GM10266 (cell line): ENCODE measurements at regions not wholly inside any gene's neighbourhood (a gene's known extent, or its start where the extent isn't known, plus 50 kb on each side); places are given as distances from the start of the nearest gene placed in this dataset.

Experiments used
- DNase-seq: peaks from one replicate; pipeline ENCODE4 v3.0.0; 2012; ENCODE audit errors: extremely low spot score
- TF ChIP-seq, protein P1 (sequence below): IDR thresholded peaks from 2 replicates; pipeline ENCODE4 v1.5.1; 2012; ENCODE audit warnings: mild to moderate bottlenecking, low read depth; ENCODE audit not compliant: control insufficient read depth, insufficient read depth; ENCODE audit errors: missing control alignments

DNA sequence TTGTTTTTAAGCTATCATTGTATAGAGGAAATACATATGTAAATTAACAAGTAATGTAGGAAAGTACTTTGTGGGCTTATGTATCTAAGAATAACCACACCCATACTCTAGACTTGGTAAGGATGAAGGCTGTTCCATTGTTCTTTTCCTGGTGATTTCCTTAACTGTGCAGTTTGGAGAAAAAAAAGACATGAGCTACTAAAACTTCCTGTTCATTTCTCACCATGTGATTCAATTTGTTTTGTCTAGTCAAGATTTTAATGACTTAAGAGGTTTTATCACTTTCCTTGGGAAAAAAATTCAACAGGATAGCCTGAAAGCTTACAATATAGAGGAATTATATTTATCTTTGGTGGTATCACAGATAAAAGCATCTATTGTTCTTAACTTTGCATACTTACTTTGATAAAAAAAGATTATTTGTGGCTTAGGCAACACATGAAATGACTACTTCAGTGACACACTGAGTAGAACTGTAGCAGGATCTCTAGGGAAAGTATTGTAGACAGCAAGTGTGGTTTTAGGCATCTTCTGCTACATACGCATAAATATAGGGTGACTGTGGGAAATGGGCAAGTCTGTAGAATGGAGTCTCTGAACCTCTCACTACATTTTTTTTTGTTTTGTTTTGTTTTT lies 80.3 kb downstream of the GJA1 start:
- no peak for DNase-seq
- TF ChIP-seq, protein P1, sequence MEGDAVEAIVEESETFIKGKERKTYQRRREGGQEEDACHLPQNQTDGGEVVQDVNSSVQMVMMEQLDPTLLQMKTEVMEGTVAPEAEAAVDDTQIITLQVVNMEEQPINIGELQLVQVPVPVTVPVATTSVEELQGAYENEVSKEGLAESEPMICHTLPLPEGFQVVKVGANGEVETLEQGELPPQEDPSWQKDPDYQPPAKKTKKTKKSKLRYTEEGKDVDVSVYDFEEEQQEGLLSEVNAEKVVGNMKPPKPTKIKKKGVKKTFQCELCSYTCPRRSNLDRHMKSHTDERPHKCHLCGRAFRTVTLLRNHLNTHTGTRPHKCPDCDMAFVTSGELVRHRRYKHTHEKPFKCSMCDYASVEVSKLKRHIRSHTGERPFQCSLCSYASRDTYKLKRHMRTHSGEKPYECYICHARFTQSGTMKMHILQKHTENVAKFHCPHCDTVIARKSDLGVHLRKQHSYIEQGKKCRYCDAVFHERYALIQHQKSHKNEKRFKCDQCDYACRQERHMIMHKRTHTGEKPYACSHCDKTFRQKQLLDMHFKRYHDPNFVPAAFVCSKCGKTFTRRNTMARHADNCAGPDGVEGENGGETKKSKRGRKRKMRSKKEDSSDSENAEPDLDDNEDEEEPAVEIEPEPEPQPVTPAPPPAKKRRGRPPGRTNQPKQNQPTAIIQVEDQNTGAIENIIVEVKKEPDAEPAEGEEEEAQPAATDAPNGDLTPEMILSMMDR, result no peak

DNA sequence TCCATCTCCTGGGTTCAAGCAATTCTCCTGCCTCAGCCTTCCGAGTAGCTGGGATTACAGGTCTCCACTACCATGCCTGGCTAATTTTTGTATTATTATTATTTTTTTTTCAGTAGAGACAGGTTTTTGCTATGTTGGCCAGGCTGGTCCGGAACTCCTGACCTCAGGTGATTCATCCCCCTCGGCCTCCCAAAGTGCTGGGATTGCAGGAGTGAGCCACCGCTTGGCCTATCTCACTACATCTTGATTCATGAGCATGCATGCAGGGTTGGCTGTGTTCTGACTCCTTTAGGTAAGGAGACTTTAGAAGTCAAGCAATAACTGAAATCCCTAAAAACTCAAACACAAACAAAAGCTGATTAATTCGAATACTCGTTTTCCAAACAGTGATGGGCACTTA lies 80.9 kb downstream of the GJA1 start:
- TF ChIP-seq, protein P1, result no peak
- DNase-seq, result no peak

DNA sequence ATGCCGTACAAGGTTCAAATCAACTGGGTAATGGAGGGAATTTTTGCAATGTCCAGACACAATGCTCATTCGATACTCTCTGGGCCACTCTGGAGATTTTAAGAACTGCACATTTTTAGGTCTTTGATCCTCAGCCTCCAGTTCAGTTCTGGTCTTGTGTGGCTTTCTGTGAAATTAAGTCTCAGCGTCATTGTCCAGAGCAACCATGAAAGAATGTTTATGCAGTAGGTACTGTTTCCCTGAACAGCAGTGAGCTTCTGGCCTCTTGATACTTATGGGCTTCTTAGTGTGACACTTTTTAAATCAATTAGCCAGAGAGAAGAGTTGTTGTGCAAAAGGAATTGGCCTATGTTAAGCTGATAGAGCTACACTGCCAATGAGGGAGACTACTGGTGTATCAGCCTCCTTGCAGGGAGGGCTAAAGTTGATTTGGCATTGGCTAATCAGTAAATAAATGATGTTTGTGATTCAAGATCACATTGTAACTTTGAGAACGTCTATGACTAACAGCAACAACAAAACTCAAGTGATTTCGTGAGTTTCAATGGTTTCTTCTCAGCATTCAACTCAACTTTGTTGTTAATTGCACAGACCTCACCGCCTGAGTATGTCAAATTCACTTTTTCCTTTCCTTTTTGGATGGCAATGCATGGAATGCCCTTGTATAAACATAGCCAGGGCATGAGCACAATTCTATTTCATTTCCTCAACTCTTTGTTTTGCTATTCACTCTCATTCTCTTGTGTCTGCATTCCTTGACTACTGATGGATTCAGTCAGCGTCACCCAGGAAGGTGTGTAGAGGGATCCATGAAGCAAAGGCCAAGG lies 85.1 kb downstream of the GJA1 start:
- no peak for DNase-seq
- TF ChIP-seq, protein P1, result no peak

DNA sequence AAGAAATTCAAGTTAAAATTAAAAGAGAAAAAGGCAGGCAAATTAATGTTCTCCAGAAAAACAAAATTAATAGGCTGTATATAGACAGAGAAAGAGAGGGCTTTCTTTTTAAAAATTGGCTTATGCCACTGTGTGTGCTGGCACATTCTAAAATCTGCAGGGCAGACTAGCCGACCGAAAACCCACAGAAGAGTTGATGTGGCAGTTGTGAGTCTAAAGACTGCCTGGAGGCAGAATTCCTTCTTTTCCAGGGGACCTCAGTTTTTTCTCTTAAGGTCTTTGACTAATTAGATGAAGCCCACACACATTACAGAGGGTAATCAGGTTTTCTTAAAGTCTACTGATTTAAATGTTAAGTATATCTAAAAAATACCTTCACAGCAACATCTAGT lies 85.7 kb downstream of the GJA1 start:
- no peak for DNase-seq
- TF ChIP-seq, protein P1, result no peak

DNA sequence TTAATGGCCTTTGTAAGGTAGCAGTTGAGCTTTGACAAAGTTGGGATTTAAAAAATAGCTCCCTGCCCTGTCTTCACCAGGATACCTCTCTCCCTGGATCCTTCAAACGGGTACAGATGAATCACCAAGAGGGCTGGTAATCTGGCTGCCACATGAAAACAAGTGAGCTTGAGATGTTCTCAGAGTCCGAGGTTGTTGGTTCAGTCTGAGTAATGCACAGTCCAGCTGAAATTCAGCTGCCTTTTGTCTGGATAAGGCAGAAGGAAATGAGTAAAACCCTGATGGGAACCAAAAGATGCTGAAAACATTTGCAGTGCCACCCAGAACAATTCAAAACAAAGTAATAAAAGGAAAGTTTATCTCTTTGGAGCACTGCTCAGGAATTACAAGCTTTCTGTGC lies 86.8 kb downstream of the GJA1 start:
- no peak for DNase-seq
- TF ChIP-seq, protein P1, result no peak

DNA sequence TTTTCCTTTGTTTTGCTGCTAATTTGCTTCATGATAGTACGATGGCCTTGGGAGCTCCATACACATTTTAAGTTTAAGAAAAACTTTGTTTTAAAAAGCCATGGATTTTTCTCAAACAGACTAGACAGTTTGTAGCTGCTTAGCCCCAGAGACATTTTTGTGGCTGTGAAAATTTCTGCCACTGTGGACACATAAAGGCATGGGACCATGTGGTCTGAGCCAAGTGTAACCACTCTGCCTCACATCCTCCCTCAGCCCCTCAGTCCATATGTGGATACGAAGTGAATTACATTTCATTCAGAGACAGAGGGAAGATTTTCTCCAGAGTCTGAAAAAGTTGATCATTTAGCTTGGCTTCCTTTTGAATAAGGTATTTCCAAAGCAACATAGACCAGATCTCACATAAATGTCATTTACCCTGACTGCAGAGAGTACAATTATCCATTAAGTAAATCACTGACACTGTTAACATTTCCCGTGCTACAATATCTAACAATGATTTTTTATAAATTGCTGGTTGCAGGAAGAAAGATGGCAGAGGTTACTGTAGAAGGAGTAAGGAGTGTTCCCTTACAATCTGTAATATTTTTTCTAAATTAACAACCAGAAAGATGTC lies 87.4 kb downstream of the GJA1 start:
- DNase-seq, result no peak
- TF ChIP-seq, protein P1, result no peak

DNA sequence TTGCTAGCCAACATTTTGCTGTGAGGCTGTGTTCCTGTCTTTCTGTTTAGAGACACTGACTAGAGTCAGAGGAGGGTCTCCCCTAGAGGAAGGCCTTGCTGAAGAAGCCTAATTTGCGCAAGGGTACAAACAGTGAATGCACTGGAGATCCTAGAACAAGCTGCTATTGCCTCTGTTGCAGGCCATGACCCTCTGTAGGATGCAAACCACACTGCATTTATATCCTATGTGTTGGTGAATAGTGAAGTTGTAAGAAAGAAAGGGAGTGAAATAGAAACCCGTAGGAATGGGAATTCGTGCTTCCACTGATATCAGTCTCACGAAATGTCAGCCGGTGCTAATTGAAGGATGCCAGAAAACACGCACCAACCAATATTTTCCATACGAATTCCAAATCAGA lies 88.2 kb downstream of the GJA1 start:
- no peak for DNase-seq
- TF ChIP-seq, protein P1, result no peak
